ENCODE measurements at regions not wholly inside any gene's neighbourhood (a gene's known extent, or its start where the extent isn't known, plus 50 kb on each side); places are given as distances from the start of the nearest gene placed in this dataset.

DNA sequence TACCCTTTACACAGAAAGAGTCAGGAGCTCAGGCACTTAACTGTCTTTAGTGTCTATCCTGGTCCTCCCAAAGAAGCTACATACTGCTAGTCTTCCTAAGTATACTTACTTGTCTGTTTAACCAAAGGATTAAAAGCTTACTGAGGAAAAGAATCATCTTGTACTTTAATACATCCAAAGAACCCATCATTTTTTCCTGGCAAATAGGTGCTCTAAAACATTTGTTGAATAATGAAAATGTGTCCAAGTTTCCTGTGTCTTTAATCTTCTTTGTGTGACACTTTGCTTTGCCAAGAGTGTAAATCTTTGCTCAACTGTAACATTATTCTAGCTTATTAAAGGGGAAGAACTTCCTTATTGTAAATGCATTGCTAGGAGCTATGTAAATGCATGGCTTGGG, 519.2 kb downstream of the OTOL1 start:
- no peak for DNase-seq (ENCODE audit: low read depth)
- H3K4me3 ChIP-seq (ENCODE audit: low read depth, low read length), result no peak overlapping the region
- TF ChIP-seq, protein P1, sequence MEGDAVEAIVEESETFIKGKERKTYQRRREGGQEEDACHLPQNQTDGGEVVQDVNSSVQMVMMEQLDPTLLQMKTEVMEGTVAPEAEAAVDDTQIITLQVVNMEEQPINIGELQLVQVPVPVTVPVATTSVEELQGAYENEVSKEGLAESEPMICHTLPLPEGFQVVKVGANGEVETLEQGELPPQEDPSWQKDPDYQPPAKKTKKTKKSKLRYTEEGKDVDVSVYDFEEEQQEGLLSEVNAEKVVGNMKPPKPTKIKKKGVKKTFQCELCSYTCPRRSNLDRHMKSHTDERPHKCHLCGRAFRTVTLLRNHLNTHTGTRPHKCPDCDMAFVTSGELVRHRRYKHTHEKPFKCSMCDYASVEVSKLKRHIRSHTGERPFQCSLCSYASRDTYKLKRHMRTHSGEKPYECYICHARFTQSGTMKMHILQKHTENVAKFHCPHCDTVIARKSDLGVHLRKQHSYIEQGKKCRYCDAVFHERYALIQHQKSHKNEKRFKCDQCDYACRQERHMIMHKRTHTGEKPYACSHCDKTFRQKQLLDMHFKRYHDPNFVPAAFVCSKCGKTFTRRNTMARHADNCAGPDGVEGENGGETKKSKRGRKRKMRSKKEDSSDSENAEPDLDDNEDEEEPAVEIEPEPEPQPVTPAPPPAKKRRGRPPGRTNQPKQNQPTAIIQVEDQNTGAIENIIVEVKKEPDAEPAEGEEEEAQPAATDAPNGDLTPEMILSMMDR (IDR thresholded peaks at IDR 0.05; ENCODE audit: control insufficient read depth, extremely low read depth, insufficient read depth), result no peak

DNA sequence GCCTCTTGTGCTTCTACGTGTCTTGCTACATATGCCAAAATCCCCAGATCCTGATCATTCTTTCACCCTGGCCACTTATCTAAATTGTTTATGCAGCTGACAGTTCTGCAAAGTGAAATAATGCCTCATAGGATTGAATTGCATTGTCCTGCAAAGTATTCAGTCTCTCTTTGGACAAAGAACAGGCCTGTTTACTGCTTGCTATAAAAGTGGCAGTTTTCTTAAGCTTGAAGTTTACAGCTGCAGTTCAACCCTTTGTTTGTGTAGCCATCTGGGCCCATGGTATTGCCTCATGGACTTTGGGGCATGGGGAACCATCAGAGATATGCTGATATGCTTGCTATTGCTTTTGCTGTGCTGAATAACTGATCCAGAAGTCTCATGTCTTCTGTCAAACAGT, 523.2 kb downstream of the OTOL1 start:
- no peak overlapping the region for H3K4me3 ChIP-seq (ENCODE audit: low read depth, low read length)
- TF ChIP-seq, protein P1 (IDR thresholded peaks at IDR 0.05; ENCODE audit: control insufficient read depth, extremely low read depth, insufficient read depth), result no peak
- DNase-seq (ENCODE audit: low read depth), result no peak

DNA sequence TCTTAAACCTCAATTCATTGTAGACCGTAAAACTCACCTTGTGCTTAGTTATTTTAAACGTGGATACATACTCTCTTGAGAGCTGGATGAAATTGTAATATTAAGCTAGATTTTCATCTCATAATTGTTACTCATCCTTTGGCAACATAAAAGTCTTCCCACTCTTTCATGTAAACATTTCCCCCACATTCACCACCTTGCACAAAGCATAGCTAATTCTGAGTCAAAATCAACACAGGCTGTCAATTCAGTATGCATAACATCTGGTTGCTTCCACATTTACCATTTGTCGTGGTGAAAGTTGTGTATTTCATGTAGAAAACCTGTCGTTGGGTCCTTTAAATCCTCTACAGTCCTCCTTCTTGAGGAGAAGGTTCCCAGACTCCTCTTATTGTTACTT, 524.6 kb downstream of the OTOL1 start:
- TF ChIP-seq, protein P1 (IDR thresholded peaks at IDR 0.05; ENCODE audit: control insufficient read depth, extremely low read depth, insufficient read depth), result no peak
- no peak overlapping the region for H3K4me3 ChIP-seq (ENCODE audit: low read depth, low read length)
- DNase-seq (ENCODE audit: low read depth), result no peak

DNA sequence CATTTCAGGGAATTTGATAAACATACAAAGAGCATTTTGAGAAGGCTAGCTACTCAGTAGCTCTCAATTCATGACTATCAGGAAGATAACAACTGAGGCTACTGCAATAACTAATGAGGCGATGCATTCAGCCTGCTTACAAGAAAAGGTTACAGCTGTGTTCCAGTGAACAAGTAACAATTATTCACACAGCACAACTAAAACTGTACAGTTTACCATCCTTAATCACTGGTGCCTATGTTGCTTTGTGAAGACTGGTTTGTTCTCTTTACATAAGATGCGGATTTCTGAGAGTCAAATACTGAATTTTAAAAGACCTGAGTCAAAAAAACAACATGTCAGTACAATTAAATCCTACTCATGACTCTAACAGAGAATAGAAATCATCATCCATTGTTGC, 526.3 kb downstream of the OTOL1 start:
- DNase-seq (ENCODE audit: low read depth), result no peak

DNA sequence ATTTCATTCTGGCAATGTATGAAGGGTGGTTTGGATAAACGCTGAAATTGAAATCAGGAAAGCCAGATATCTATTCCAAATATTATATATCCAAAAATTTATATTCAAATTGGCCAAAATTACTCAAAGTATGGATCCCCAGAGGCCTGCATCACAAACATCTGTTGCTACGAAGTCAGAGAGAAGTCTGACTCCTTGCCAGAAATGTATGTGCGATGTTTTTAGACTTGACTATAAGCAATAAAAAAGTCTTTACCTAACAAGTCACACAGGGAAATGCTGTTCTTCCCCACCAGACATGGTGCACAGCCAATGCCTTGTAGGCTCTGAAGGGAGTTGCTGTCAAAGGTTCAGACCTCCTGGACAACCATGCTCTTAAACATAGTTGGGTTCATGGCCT, 533.1 kb downstream of the OTOL1 start:
- TF ChIP-seq, protein P1 (IDR thresholded peaks at IDR 0.05; ENCODE audit: control insufficient read depth, extremely low read depth, insufficient read depth), result no peak
- no peak overlapping the region for H3K4me3 ChIP-seq (ENCODE audit: low read depth, low read length)
- DNase-seq (ENCODE audit: low read depth), result no peak

More for the DNA sequence above, 526.3 kb downstream of the OTOL1 start:
- TF ChIP-seq, protein P1 (IDR thresholded peaks at IDR 0.05; ENCODE audit: control insufficient read depth, extremely low read depth, insufficient read depth), result no peak
- H3K4me3 ChIP-seq (ENCODE audit: low read depth, low read length), result no peak overlapping the region

DNA sequence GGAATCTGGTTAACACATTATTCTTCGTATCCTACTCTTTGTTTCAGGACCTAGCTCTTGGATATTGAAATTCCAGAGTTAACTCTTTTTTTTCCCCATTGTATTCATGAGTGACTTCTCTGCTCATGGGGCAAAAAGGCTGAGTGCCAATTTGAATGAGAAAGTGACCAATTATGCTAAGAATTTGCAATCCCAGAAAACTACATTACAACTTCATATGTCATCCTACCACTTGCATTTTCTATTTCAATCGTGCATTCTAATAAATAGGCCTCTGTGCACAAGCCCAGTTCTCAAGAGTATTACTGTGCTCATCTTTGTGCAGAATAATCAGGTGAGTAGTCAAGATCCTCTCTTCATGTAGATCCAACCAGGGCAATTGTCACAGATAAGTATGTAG, 537.8 kb downstream of the OTOL1 start:
- no peak overlapping the region for H3K4me3 ChIP-seq (ENCODE audit: low read depth, low read length)
- TF ChIP-seq, protein P1 (IDR thresholded peaks at IDR 0.05; ENCODE audit: control insufficient read depth, extremely low read depth, insufficient read depth), result no peak
- no peak for DNase-seq (ENCODE audit: low read depth)

DNA sequence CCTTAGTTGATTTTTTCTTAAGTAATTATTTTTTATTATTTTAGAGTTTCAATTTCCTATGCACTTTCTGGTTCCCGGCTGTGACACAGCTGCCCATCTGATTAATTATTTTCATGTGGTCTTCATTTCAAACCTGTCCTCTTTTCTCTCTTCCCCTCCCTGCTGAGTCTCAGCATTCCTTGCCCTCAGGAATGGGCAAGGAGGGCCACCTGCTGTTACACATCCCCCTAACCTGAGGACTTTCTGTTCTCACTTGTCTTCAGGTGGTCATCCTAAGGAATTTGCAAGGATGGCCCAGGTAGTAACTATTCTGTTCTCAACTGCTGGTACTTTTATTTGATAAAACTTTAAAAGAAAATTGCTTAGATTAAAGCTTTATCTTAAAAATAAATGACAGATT, 545.0 kb downstream of the OTOL1 start:
- TF ChIP-seq, protein P1 (IDR thresholded peaks at IDR 0.05; ENCODE audit: control insufficient read depth, extremely low read depth, insufficient read depth), result no peak
- no peak overlapping the region for H3K4me3 ChIP-seq (ENCODE audit: low read depth, low read length)
- no peak for DNase-seq (ENCODE audit: low read depth)

Measured in LNCaP clone FGC (cell line).